SH-SY5Y (cell line): ENCODE measurements at regions not wholly inside any gene's neighbourhood (a gene's known extent, or its start where the extent isn't known, plus 50 kb on each side); places are given as distances from the start of the nearest gene placed in this dataset.

ENCODE experiments used
- GATA2 ChIP-seq: IDR thresholded peaks from 2 replicates; pipeline ENCODE4 v1.6.1; 2011; ENCODE audit warnings: mild to moderate bottlenecking, low read depth, low read length
- GATA3 ChIP-seq: IDR thresholded peaks from 2 replicates; pipeline ENCODE4 v1.6.1; 2011; ENCODE audit warnings: low read depth, mild to moderate bottlenecking, low read length, moderate library complexity

DNA sequence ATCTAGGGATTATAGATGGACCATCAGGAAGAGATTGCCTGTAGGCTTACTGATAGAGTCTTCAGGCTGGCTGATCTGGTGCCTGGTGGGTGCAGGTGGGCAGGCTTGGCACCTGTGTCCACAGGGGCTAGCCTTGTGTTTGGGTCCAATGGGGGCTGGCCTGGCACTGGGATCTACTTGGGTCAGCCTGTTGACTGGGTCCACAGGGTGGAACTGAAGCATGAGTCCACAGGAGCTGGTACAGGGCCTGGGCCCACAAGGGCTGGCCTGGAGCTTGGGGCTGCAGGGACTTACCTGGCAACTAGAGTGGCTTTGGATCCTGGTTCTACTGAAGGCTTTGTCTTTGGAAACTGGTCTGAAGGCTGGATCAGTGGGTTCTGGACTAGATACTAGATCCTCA lies 1217.7 kb downstream of the CDH11 start:
- no peak for TF ChIP-seq GATA2
- TF ChIP-seq GATA3 = no peak
